ENCODE measurements at regions not wholly inside any gene's neighbourhood (a gene's known extent, or its start where the extent isn't known, plus 50 kb on each side); places are given as distances from the start of the nearest gene placed in this dataset.

DNA sequence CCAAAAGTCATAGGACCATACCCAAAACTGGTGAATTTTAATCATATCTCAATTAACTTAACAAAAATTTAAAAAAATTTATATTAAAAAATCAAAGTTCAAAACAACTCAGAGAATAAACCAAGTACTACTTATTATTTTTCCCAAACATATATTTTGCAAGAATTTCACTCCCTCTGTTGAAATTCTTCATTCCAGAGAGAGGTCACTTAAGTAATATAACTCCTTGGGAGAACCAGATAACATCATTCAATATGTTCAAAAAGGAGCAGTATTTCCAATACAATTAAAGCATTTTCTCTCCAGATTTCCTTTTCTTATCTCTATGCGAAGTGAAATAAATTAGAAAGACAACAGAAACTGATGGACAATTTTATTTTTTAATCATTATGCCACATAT lies 165.9 kb upstream of the RND3 start:
- H3K4me3 Mint-ChIP-seq (ENCODE audit: unreplicated experiment) = no peak overlapping the region
- no peak for DNase-seq

GRCh38 chr2:150647943-150648342 lies 160.5 kb upstream of the RND3 start:
- Mint-ChIP-seq H3K4me3 (ENCODE audit: unreplicated experiment) (no peak overlapping the region), H3K9me3 (ENCODE audit: unreplicated experiment) (no peaks in the 10 kb centered on the region), H3K27ac (ENCODE audit: unreplicated experiment) (no peak overlapping the region), H3K4me1 (ENCODE audit: low read depth, unreplicated experiment) (no peaks in the 10 kb centered on the region), H3K27me3 (ENCODE audit: unreplicated experiment) (no peaks in the 10 kb centered on the region), H3K36me3 (ENCODE audit: unreplicated experiment) (no peaks in the 10 kb centered on the region)
- no peak for DNase-seq
- TF ChIP-seq CTCF (IDR thresholded peaks at IDR 0.05; ENCODE audit: partially characterized antibody, unreplicated experiment) = no peak

More for the DNA sequence above, 165.9 kb upstream of the RND3 start:
- Mint-ChIP-seq H3K4me1 (ENCODE audit: low read depth, unreplicated experiment) (no peaks in the 10 kb centered on the region), H3K36me3 (ENCODE audit: unreplicated experiment) (no peaks in the 10 kb centered on the region), H3K9me3 (ENCODE audit: unreplicated experiment) (no peaks in the 10 kb centered on the region), H3K27me3 (ENCODE audit: unreplicated experiment) (peaks cover 2% of the 10 kb centered on the region), H3K27ac (ENCODE audit: unreplicated experiment) (no peak overlapping the region)
- TF ChIP-seq CTCF (IDR thresholded peaks at IDR 0.05; ENCODE audit: partially characterized antibody, unreplicated experiment) = no peak

- H3K27me3 Mint-ChIP-seq (ENCODE audit: unreplicated experiment) = no peaks in the 10 kb centered on the region
- H3K36me3 Mint-ChIP-seq (ENCODE audit: unreplicated experiment) = no peaks in the 10 kb centered on the region
- H3K9me3 Mint-ChIP-seq (ENCODE audit: unreplicated experiment) = no peaks in the 10 kb centered on the region
- no peak for DNase-seq
- no peaks in the 10 kb centered on the region for H3K4me1 Mint-ChIP-seq (ENCODE audit: low read depth, unreplicated experiment)
- no peak overlapping the region for H3K4me3 Mint-ChIP-seq (ENCODE audit: unreplicated experiment)
- no peak for TF ChIP-seq CTCF (IDR thresholded peaks at IDR 0.05; ENCODE audit: partially characterized antibody, unreplicated experiment)
- no peak overlapping the region for H3K27ac Mint-ChIP-seq (ENCODE audit: unreplicated experiment)
These were observed 159.3 kb upstream of the RND3 start for GRCh38 chr2:150646746-150647145.

- DNase-seq = no peak
- no peak overlapping the region for H3K4me3 Mint-ChIP-seq (ENCODE audit: unreplicated experiment)
- no peak for TF ChIP-seq CTCF (IDR thresholded peaks at IDR 0.05; ENCODE audit: partially characterized antibody, unreplicated experiment)
- no peaks in the 10 kb centered on the region for H3K9me3 Mint-ChIP-seq (ENCODE audit: unreplicated experiment)
- no peak overlapping the region for H3K27ac Mint-ChIP-seq (ENCODE audit: unreplicated experiment)
- H3K27me3 Mint-ChIP-seq (ENCODE audit: unreplicated experiment) = no peaks in the 10 kb centered on the region
- no peaks in the 10 kb centered on the region for H3K36me3 Mint-ChIP-seq (ENCODE audit: unreplicated experiment)
- H3K4me1 Mint-ChIP-seq (ENCODE audit: low read depth, unreplicated experiment) = no peaks in the 10 kb centered on the region
These were observed 157.0 kb upstream of the RND3 start for GRCh38 chr2:150644298-150645067.

DNA sequence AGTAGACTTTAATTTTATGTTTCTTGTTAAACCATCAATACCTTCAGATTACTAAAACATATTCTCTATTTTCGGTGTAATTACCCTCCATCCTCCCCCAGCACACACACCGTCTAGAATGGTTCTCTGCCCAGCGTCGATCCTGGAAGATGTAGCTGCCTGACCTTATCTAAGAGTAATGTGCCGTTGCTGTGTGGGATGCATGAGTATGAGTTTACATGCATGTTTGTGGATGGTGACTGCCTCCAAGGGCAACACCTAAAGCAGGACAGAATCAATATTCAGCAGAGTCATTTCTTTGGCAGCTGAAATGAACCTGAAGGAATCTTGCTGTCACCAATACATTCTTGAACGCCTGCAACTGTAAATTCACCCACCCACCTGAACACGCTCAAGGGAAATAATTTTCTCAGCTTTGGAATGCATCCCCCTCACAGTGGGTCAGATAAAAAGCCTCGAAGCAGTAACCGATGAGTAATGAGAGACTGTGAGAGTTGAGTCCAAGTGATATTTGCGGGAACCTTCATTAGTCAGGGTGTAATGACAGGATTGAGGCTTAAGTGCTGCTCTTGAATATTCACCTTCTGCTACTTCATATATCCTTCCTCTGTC lies 155.8 kb upstream of the RND3 start:
- H3K36me3 Mint-ChIP-seq (ENCODE audit: unreplicated experiment) = no peaks in the 10 kb centered on the region
- H3K4me3 Mint-ChIP-seq (ENCODE audit: unreplicated experiment) = no peak overlapping the region
- no peak for TF ChIP-seq CTCF (IDR thresholded peaks at IDR 0.05; ENCODE audit: partially characterized antibody, unreplicated experiment)
- H3K27ac Mint-ChIP-seq (ENCODE audit: unreplicated experiment) = no peak overlapping the region
- H3K9me3 Mint-ChIP-seq (ENCODE audit: unreplicated experiment) = no peaks in the 10 kb centered on the region
- DNase-seq = no peak
- no peaks in the 10 kb centered on the region for H3K4me1 Mint-ChIP-seq (ENCODE audit: low read depth, unreplicated experiment)
- H3K27me3 Mint-ChIP-seq (ENCODE audit: unreplicated experiment) = no peaks in the 10 kb centered on the region

All from glutamatergic neuron (in vitro differentiated cells).